Thyroid gland (tissue), 4 donors: ENCODE measurements at regions not wholly inside any gene's neighbourhood (a gene's known extent, or its start where the extent isn't known, plus 50 kb on each side); places are given as distances from the start of the nearest gene placed in this dataset.

Experiments used
- DNase-seq, 2 donors: peaks; one replicate each; pipeline ENCODE4 v3.0.0-alpha.2; 2019
- H3K27ac ChIP-seq, 3 donors: fragments of 200-600 bp; sonication (generic); 1 replicate in 2 of 3; 2 replicates in 1 of 3; pipeline ENCODE4 v1.5.1; 2016 to 2019; ENCODE audit warnings: mild to moderate bottlenecking in 1 of 3, moderate library complexity in 1 of 3
- H3K27me3 ChIP-seq: fragments of 200-600 bp; sonication (generic); one replicate; pipeline ENCODE4 v1.5.1; 2019
- H3K36me3 ChIP-seq, 2 donors: fragments of 200-600 bp; sonication (generic); one replicate each; pipeline ENCODE4 v1.5.1; 2016 to 2019
- H3K4me1 ChIP-seq, 2 donors: fragments of 200-600 bp; sonication (generic); one replicate each; pipeline ENCODE4 v1.5.1; 2017 to 2019
- H3K4me3 ChIP-seq, 3 donors: fragments of 200-600 bp; sonication (generic); replicated peaks in 1 of 3; 1 replicate in 2 of 3; 2 replicates in 1 of 3; pipeline ENCODE4 v1.5.1; 2016; ENCODE audit warnings: mild to moderate bottlenecking in 1 of 3
- H3K9me3 ChIP-seq: fragments of 200-600 bp; sonication (generic); one replicate; pipeline ENCODE4 v1.5.1; 2017
- CTCF ChIP-seq, 6 experiments: fragments of 200-600 bp in 3 of 6; fragments of 450-650 bp in 3 of 6; sonication (generic) in 3 of 6; IDR thresholded peaks; one replicate each; pipeline ENCODE4 v1.5.1; 2016 to 2019; ENCODE audit warnings: antibody characterized with exemption in 6 of 6, mild to moderate bottlenecking in 2 of 6, inconsistent platforms in 1 of 6, moderate library complexity in 1 of 6
- POLR2A ChIP-seq, 2 donors: fragments of 450-650 bp; IDR thresholded peaks; one replicate each; pipeline ENCODE4 v1.6.1; 2017; ENCODE audit warnings: antibody characterized with exemption in 2 of 2, mild to moderate bottlenecking in 2 of 2, moderate library complexity in 1 of 2
- WGBS, 2 donors: methylation state at CpG; one replicate each; pipeline ENCODE4 v1.1.5; 2017; 5-methylcytosine and 5-hydroxymethylcytosine counted together
- intact Hi-C: fragments of 100-400 bp; cut with DNase I; formaldehyde crosslinking; loops from one replicate; pipeline ENCODE4 v1.15.1; 2023

GRCh38 chr22:49308300-49308699, 519.4 kb downstream of the BRD1 start:
- no peak for DNase-seq
- Histone ChIP-seq H3K27me3 (no peaks in the 10 kb centered on the region), H3K4me1 (peaks cover 0 to 2% of the 10 kb centered on the region in 2 donors), H3K9me3 (no peaks in the 10 kb centered on the region), H3K4me3 (no peak overlapping the region), H3K36me3 (no peaks in the 10 kb centered on the region), H3K27ac (no peak overlapping the region)
- WGBS, 2 donors: 88 to 89% methylated on average over 11 of the region's 11 CpGs
- intact Hi-C loops: no loop called here
- no peak for TF ChIP-seq POLR2A (IDR thresholded peaks at IDR 0.05)
- TF ChIP-seq CTCF (IDR thresholded peaks at IDR 0.05): no peak

DNA sequence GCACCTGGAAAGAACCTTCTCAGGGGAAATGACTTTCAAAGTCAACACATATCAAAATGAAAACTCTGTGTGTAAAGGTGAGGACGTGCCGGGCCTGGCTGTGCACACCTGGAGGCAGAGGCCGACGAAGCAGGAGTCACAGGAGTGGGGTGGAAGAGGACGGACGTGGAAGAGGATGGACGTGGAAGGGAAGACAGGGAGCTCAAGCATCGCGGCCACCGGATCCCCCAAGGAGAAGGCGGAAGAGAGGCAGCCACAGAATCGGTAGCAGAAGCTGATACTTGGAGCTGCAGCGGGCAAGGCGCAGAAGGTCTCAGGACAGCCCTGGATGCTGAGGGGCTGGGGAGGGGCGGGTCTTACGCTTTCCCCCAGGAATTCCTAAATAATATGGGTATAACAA, 519.8 kb downstream of the BRD1 start:
- H3K36me3 ChIP-seq: no peaks in the 10 kb centered on the region
- WGBS, 2 donors: 74 to 79% methylated on average over 16 of the region's 16 CpGs
- no peaks in the 10 kb centered on the region for H3K9me3 ChIP-seq
- intact Hi-C loops: no loop called here
- no peak overlapping the region for H3K27ac ChIP-seq
- TF ChIP-seq POLR2A (IDR thresholded peaks at IDR 0.05): no peak
- TF ChIP-seq CTCF (IDR thresholded peaks at IDR 0.05): no peak
- peaks cover 0 to 2% of the 10 kb centered on the region in 2 donors for H3K4me1 ChIP-seq
- no peak for DNase-seq
- H3K4me3 ChIP-seq: no peak overlapping the region
- H3K27me3 ChIP-seq: no peaks in the 10 kb centered on the region

DNA sequence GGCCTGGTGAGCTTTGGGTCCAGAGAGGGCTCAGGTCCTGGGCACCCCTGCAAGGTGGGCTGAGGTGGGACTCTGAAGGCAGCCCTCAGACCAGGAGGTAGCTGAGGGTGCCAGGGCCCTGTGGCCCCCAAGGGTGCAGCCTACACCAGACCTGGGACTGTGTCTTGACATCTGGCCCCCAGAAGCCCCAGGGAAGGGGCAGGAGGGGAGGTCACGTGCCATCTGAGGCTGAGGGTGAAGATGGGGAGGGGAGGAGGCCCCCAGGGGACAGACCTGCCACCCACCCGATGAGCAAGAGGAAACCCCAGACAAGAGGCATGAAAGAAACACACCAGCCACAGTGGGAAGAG, 520.2 kb downstream of the BRD1 start:
- no peaks in the 10 kb centered on the region for H3K9me3 ChIP-seq
- H3K4me3 ChIP-seq: no peak overlapping the region
- intact Hi-C loops: no loop called here
- peaks cover 0 to 2% of the 10 kb centered on the region in 2 donors for H3K4me1 ChIP-seq
- DNase-seq: no peak
- H3K36me3 ChIP-seq: no peaks in the 10 kb centered on the region
- H3K27ac ChIP-seq: no peak overlapping the region
- no peak for TF ChIP-seq CTCF (IDR thresholded peaks at IDR 0.05)
- no peak for TF ChIP-seq POLR2A (IDR thresholded peaks at IDR 0.05)
- no peaks in the 10 kb centered on the region for H3K27me3 ChIP-seq
- 8 to 44% methylated on average over 2 of the region's 2 CpGs for WGBS, 2 donors

- 64 to 74% methylated on average over 21 to 22 of the region's 31 CpGs for WGBS, 2 donors
- TF ChIP-seq POLR2A (IDR thresholded peaks at IDR 0.05) (no peak), CTCF (IDR thresholded peaks at IDR 0.05) (no peak)
- peaks cover 0 to 2% of the 10 kb centered on the region in 2 donors for H3K4me1 ChIP-seq
- no peak overlapping the region for H3K4me3 ChIP-seq
- H3K27ac ChIP-seq: no peak overlapping the region
- no peaks in the 10 kb centered on the region for H3K36me3 ChIP-seq
- no peak for DNase-seq
- no peaks in the 10 kb centered on the region for H3K27me3 ChIP-seq
- intact Hi-C loops: no loop called here
- no peaks in the 10 kb centered on the region for H3K9me3 ChIP-seq
Observed at GRCh38 chr22:49306632-49307480, 520.8 kb downstream of the BRD1 start.

DNA sequence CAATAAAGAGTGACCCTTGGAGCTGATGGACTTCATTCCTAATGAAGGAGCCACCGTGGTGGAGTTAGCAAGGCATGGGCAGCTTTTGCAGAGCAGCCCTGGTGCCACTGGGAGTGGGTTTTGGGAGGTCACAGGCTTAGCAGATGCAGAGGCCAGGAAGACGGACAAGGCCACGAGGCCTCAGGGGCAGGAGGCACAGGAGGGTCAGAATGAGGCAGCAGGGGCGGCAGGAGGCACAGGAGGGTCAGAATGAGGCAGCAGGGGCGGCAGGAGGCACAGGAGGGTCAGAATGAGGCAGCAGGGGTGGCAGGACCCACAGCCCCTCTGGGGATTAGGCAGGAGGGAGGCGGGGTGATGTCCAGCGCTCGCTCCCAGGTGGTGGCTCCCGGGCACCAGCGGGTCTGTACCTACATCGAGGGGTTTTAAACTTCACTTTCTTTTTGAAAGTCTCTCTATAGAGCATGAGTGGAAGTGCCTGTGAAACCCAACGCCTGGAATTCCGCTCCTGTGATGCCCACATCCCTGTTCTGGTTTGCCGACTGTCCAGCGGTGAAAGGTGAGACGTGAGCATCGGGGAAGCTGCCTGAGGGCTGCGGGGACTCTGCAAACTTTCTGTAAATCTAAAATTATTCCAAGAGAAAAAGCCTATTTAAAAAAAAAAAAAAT, 521.6 kb downstream of the BRD1 start:
- Histone ChIP-seq H3K27ac (no peak overlapping the region), H3K4me1 (peaks cover 0 to 2% of the 10 kb centered on the region in 2 donors), H3K36me3 (no peaks in the 10 kb centered on the region), H3K4me3 (no peak overlapping the region), H3K9me3 (no peaks in the 10 kb centered on the region), H3K27me3 (no peaks in the 10 kb centered on the region)
- intact Hi-C loops: no loop called here
- WGBS, 2 donors: 80 to 84% methylated on average over 17 to 18 of the region's 18 CpGs
- no peak for DNase-seq
- no peak for TF ChIP-seq POLR2A (IDR thresholded peaks at IDR 0.05)
- TF ChIP-seq CTCF (IDR thresholded peaks at IDR 0.05): no peak
